ENCODE measurements at regions not wholly inside any gene's neighbourhood (a gene's known extent, or its start where the extent isn't known, plus 50 kb on each side); places are given as distances from the start of the nearest gene placed in this dataset.
A peak's percentile ranks its signal among the peaks of the same experiment; 100 is the strongest.
"Not testable (repeated sequence)": the region's sequence is repeated elsewhere in the genome, so short reads cannot be mapped to it uniquely, and the experiment has no call there.

DNA sequence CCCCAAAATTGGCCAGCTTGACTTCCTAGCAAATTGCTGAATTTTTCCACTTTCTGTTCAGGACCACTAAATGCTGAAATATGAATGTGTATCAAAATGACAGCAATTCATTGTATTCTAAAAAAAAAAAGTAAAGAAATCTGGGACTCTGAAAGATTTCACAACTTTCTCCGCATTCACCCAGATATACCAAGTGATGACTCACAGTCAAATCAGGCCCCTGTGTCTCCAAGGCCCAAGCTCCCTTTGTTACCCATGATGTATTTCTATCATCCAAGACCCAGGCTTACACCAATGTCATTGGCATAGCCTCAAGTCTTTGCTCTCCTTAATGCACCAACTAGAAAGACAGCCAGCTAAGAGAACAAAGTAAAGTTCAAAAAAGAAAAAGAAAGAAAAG lies 493.9 kb downstream of the NTRK2 start:
- no peaks in the 10 kb centered on the region for H3K4me1 ChIP-seq (ENCODE audit: control insufficient read depth, extremely low read depth, insufficient read depth, low read length)
- H3K9me3 ChIP-seq (ENCODE audit: control insufficient read depth, low read depth, low read length) = no peaks in the 10 kb centered on the region
- no peak overlapping the region for H3K4me3 ChIP-seq (ENCODE audit: control insufficient read depth in 2 of 3, extremely low read depth in 1 of 3, insufficient read depth in 2 of 3, low read depth in 1 of 3, low read length in 3 of 3)
- no peak overlapping the region for H2AFZ ChIP-seq (ENCODE audit: control insufficient read depth, low read length)
- DNase-seq (ENCODE audit: low read depth, low spot score) (no peak), FAIRE-seq (no peak)
- no peaks in the 10 kb centered on the region for H3K79me2 ChIP-seq (ENCODE audit: control insufficient read depth, insufficient read depth, low read length)
- H3K27ac ChIP-seq (ENCODE audit: control insufficient read depth, insufficient read depth, low read length) = no peak overlapping the region
- H3K27me3 ChIP-seq (ENCODE audit: control insufficient read depth, extremely low read depth, insufficient read depth, low read length) = no peaks in the 10 kb centered on the region
- no peaks in the 10 kb centered on the region for H3K36me3 ChIP-seq (ENCODE audit: control insufficient read depth in 2 of 2, extremely low read depth in 1 of 2, insufficient read depth in 2 of 2, low read length in 2 of 2)
- no peak overlapping the region for H3K9ac ChIP-seq (ENCODE audit: control insufficient read depth, extremely low read depth, insufficient read depth, low read length)
- H4K20me1 ChIP-seq (ENCODE audit: control insufficient read depth, extremely low read depth, insufficient read depth, low read length) = no peaks in the 10 kb centered on the region
- dilution Hi-C loops (cut with MboI; ENCODE audit: extremely low pct_ligation_motif_present, low sequenced_read_pairs) = no loop called here
- H3K4me2 ChIP-seq (ENCODE audit: control insufficient read depth, extremely low read depth, insufficient read depth, low read depth, low read length) = no peak overlapping the region
- TF ChIP-seq CTCF (optimal IDR thresholded peaks at IDR 0.05 in 1 of 3, IDR thresholded peaks at IDR 0.05 in 1 of 3, conservative IDR thresholded peaks at IDR 0.05 in 1 of 3; ENCODE audit: extremely low read depth in 1 of 3, insufficient read depth in 2 of 3, low read length in 3 of 3) (no peak), EZH2 (IDR thresholded peaks at IDR 0.05; ENCODE audit: low read length) (no peak)
- no peaks in the 10 kb centered on the region for H3K9me1 ChIP-seq (ENCODE audit: control insufficient read depth, extremely low read depth, insufficient read depth, low read length)

GRCh38 chr9:85162822-85163221 lies 493.3 kb downstream of the NTRK2 start:
- H3K27ac ChIP-seq (ENCODE audit: control insufficient read depth, insufficient read depth, low read length) = no peak overlapping the region
- dilution Hi-C loops (cut with MboI; ENCODE audit: extremely low pct_ligation_motif_present, low sequenced_read_pairs) = no loop called here

DNA sequence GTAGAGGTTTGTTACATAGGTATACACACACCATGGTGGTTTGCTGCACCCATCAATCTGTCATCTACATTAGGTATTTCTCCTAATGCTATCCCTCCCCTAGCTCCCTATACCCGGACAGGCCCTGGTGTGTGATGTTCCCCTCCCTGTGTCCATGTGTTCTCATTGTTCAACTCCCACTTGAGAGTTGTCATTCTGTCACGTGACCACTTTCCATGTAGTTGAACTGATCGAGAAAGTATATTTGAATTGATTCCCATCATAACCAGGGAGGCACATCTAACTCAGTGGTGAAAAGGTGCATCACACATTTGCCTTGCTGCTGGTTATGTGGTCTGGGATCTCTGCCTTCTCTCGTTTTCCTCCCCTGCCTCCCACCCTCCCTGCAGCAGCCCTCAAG lies 491.4 kb downstream of the NTRK2 start:
- FAIRE-seq = peak; percentile 36

More at GRCh38 chr9:85162822-85163221, 493.3 kb downstream of the NTRK2 start:
- no peak for TF ChIP-seq CTCF (optimal IDR thresholded peaks at IDR 0.05 in 1 of 3, IDR thresholded peaks at IDR 0.05 in 1 of 3, conservative IDR thresholded peaks at IDR 0.05 in 1 of 3; ENCODE audit: extremely low read depth in 1 of 3, insufficient read depth in 2 of 3, low read length in 3 of 3)
- TF ChIP-seq EZH2 (IDR thresholded peaks at IDR 0.05; ENCODE audit: low read length) = no peak
- Histone ChIP-seq H4K20me1 (ENCODE audit: control insufficient read depth, extremely low read depth, insufficient read depth, low read length) (no peaks in the 10 kb centered on the region), H3K4me3 (ENCODE audit: control insufficient read depth in 2 of 3, extremely low read depth in 1 of 3, insufficient read depth in 2 of 3, low read depth in 1 of 3, low read length in 3 of 3) (no peak overlapping the region), H3K9me1 (ENCODE audit: control insufficient read depth, extremely low read depth, insufficient read depth, low read length) (no peaks in the 10 kb centered on the region), H3K4me1 (ENCODE audit: control insufficient read depth, extremely low read depth, insufficient read depth, low read length) (no peaks in the 10 kb centered on the region), H3K27me3 (ENCODE audit: control insufficient read depth, extremely low read depth, insufficient read depth, low read length) (no peaks in the 10 kb centered on the region), H3K79me2 (ENCODE audit: control insufficient read depth, insufficient read depth, low read length) (no peaks in the 10 kb centered on the region), H3K9me3 (ENCODE audit: control insufficient read depth, low read depth, low read length) (no peaks in the 10 kb centered on the region), H3K9ac (ENCODE audit: control insufficient read depth, extremely low read depth, insufficient read depth, low read length) (no peak overlapping the region), H2AFZ (ENCODE audit: control insufficient read depth, low read length) (no peak overlapping the region), H3K36me3 (ENCODE audit: control insufficient read depth in 2 of 2, extremely low read depth in 1 of 2, insufficient read depth in 2 of 2, low read length in 2 of 2) (no peaks in the 10 kb centered on the region), H3K4me2 (ENCODE audit: control insufficient read depth, extremely low read depth, insufficient read depth, low read depth, low read length) (no peak overlapping the region)
- FAIRE-seq (no peak), DNase-seq (ENCODE audit: low read depth, low spot score) (no peak)

More for the DNA sequence above, 491.4 kb downstream of the NTRK2 start:
- H3K27me3 ChIP-seq (ENCODE audit: control insufficient read depth, extremely low read depth, insufficient read depth, low read length); H3K4me3 ChIP-seq (ENCODE audit: control insufficient read depth in 2 of 3, extremely low read depth in 1 of 3, insufficient read depth in 2 of 3, low read depth in 1 of 3, low read length in 3 of 3); H3K4me2 ChIP-seq (ENCODE audit: control insufficient read depth, extremely low read depth, insufficient read depth, low read depth, low read length); H3K27ac ChIP-seq (ENCODE audit: control insufficient read depth, insufficient read depth, low read length); H3K79me2 ChIP-seq (ENCODE audit: control insufficient read depth, insufficient read depth, low read length); H3K9me3 ChIP-seq (ENCODE audit: control insufficient read depth, low read depth, low read length); H3K4me1 ChIP-seq (ENCODE audit: control insufficient read depth, extremely low read depth, insufficient read depth, low read length); H3K36me3 ChIP-seq (ENCODE audit: control insufficient read depth in 2 of 2, extremely low read depth in 1 of 2, insufficient read depth in 2 of 2, low read length in 2 of 2); H4K20me1 ChIP-seq (ENCODE audit: control insufficient read depth, extremely low read depth, insufficient read depth, low read length); H3K9ac ChIP-seq (ENCODE audit: control insufficient read depth, extremely low read depth, insufficient read depth, low read length); DNase-seq (ENCODE audit: low read depth, low spot score); H2AFZ ChIP-seq (ENCODE audit: control insufficient read depth, low read length); H3K9me1 ChIP-seq (ENCODE audit: control insufficient read depth, extremely low read depth, insufficient read depth, low read length); dilution Hi-C loops (cut with MboI; ENCODE audit: extremely low pct_ligation_motif_present, low sequenced_read_pairs): not testable (repeated sequence)
